Right lobe of liver (tissue), 6 donors: ENCODE measurements at regions not wholly inside any gene's neighbourhood (a gene's known extent, or its start where the extent isn't known, plus 50 kb on each side); places are given as distances from the start of the nearest gene placed in this dataset.

Experiments
- ATAC-seq, 4 donors: fragments of 200-7000 bp; cut with Tn5 transposase; one replicate each; pipeline ENCODE4 v1.9.1; 2020; ENCODE audit warnings: mild to moderate bottlenecking in 4 of 4, moderate library complexity in 4 of 4
- DNase-seq, 3 donors: peaks; one replicate each; pipeline ENCODE4 v3.0.0-alpha.2; 2020
- H3K27ac ChIP-seq, 3 donors: fragments of 200-600 bp; one replicate each; pipeline ENCODE4 v1.8.0; 2022
- H3K27me3 ChIP-seq, 2 donors: fragments of 200-600 bp; one replicate each; pipeline ENCODE4 v1.8.0; 2022
- H3K36me3 ChIP-seq, 4 donors: fragments of 200-600 bp; sonication (generic) in 1 of 4; one replicate each; pipeline versions ENCODE4 v1.5.1 to v1.8.0; 2017 to 2022; ENCODE audit warnings: control low read depth in 1 of 4
- H3K4me1 ChIP-seq, 4 donors: fragments of 200-600 bp; sonication (generic) in 1 of 4; one replicate each; pipeline versions ENCODE4 v1.5.1 to v1.8.0; 2017 to 2022; ENCODE audit warnings: control low read depth in 1 of 4
- H3K4me3 ChIP-seq, 3 donors: fragments of 200-600 bp; one replicate each; pipeline ENCODE4 v1.8.0; 2022
- H3K9me3 ChIP-seq, 4 donors: fragments of 200-600 bp; sonication (generic) in 1 of 4; one replicate each; pipeline versions ENCODE4 v1.5.1 to v1.8.0; 2017 to 2022; ENCODE audit warnings: control low read depth in 1 of 4
- POLR2A ChIP-seq: fragments of 450-650 bp; IDR thresholded peaks from one replicate; pipeline ENCODE4 v1.6.1; 2017; ENCODE audit warnings: antibody characterized with exemption, mild to moderate bottlenecking
- WGBS: methylation state at CpG from one replicate; pipeline ENCODE4 v1.1.6; 2018; ENCODE audit warnings: low coverage, low lambda C conversion rate; ENCODE audit not compliant: insufficient coverage; ENCODE audit errors: missing lambda C conversion rate; 5-methylcytosine and 5-hydroxymethylcytosine counted together
- intact Hi-C, 2 donors: fragments of 100-400 bp; cut with DNase I; formaldehyde crosslinking; loops; one replicate each; pipeline versions ENCODE4 v1.11.2 to v1.14.1; 2022
- TF ChIP-seq, protein P1 (sequence below), 4 donors: fragments of 200-600 bp in 3 of 4; fragments of 450-650 bp in 1 of 4; IDR thresholded peaks; one replicate each; pipeline versions ENCODE4 v1.5.1 to v1.8.0; 2016 to 2022; ENCODE audit warnings: antibody characterized with exemption in 4 of 4, mild to moderate bottlenecking in 2 of 4
- donor health status: DM: no; HTN: yes; CAD: no.
- donor health status: DM: no; HTN: no; CAD: no.
- donor health status: DM: no; HTN: no; CAD: no.
- donor health status: DM: no; HTN: yes; CAD: no.
- donor health status: DM: no; HTN: yes; CAD: no.

DNA sequence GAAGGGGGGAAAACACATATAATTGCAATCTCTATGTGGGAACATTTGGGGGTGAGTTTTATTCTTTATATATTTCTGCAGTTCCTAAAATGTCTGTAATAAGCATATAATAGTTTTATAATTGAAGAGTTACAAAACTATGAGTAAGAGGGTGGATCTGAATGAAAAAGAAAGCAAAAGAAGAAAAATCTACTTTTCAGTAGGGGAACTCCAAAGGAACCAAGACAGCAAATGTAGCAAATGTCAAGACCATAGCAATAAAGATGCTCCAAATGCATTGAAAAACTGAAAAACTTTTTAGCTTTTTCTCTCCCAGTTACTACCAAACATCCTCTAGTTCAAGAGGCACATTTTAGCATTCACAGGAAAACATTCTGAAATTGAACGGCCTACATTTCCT lies 434.8 kb downstream of the LMO4 start:
- no peaks in the 10 kb centered on the region for H3K9me3 ChIP-seq
- no peaks in the 10 kb centered on the region for H3K36me3 ChIP-seq
- H3K27ac ChIP-seq, result no peak overlapping the region
- no peak overlapping the region for H3K4me3 ChIP-seq
- 63% methylated on average over 1 of the region's 1 CpG for WGBS
- DNase-seq (no peak), ATAC-seq (no peak)
- intact Hi-C loops, result no loop called here
- no peaks in the 10 kb centered on the region for H3K27me3 ChIP-seq
- TF ChIP-seq, protein P1, sequence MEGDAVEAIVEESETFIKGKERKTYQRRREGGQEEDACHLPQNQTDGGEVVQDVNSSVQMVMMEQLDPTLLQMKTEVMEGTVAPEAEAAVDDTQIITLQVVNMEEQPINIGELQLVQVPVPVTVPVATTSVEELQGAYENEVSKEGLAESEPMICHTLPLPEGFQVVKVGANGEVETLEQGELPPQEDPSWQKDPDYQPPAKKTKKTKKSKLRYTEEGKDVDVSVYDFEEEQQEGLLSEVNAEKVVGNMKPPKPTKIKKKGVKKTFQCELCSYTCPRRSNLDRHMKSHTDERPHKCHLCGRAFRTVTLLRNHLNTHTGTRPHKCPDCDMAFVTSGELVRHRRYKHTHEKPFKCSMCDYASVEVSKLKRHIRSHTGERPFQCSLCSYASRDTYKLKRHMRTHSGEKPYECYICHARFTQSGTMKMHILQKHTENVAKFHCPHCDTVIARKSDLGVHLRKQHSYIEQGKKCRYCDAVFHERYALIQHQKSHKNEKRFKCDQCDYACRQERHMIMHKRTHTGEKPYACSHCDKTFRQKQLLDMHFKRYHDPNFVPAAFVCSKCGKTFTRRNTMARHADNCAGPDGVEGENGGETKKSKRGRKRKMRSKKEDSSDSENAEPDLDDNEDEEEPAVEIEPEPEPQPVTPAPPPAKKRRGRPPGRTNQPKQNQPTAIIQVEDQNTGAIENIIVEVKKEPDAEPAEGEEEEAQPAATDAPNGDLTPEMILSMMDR (IDR thresholded peaks at IDR 0.05), result no peak
- TF ChIP-seq POLR2A, result no peak
- H3K4me1 ChIP-seq, result no peaks in the 10 kb centered on the region

- no peak for DNase-seq
- Histone ChIP-seq H3K4me3 (no peak overlapping the region), H3K27ac (no peak overlapping the region), H3K36me3 (no peaks in the 10 kb centered on the region), H3K9me3 (no peaks in the 10 kb centered on the region), H3K4me1 (no peaks in the 10 kb centered on the region), H3K27me3 (no peaks in the 10 kb centered on the region)
- 65% methylated on average over 6 of the region's 6 CpGs for WGBS
- no peak for ATAC-seq
- intact Hi-C loops, result no loop called here
- no peak for TF ChIP-seq POLR2A
- TF ChIP-seq, protein P1 (IDR thresholded peaks at IDR 0.05), result no peak
Observed at GRCh38 chr1:87765057-87765680, 436.5 kb downstream of the LMO4 start.

DNA sequence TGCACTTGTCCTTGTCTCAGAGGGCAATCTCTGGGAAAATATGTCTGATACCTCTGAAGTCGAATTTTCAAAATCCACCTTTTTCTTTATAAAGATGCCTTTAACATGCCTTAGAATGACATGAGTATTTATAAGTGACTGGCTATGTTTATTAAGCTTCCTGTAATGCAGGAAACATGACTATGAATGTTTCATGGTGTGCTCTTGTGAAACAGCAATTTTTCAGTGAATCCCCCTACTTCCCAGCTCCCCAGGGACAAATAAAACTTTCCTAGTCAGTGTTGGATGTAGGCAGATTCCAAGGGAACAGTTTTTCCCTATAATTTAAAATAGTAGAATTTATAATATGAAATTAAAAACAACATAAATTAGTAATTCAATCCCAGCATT lies 437.0 kb downstream of the LMO4 start:
- Histone ChIP-seq H3K4me3 (no peak overlapping the region), H3K4me1 (no peaks in the 10 kb centered on the region), H3K36me3 (no peaks in the 10 kb centered on the region), H3K9me3 (no peaks in the 10 kb centered on the region), H3K27ac (no peak overlapping the region), H3K27me3 (no peaks in the 10 kb centered on the region)
- ATAC-seq, result no peak
- DNase-seq, result no peak
- WGBS, result 50% methylated on average over 1 of the region's 1 CpG
- TF ChIP-seq, protein P1 (IDR thresholded peaks at IDR 0.05), result no peak
- TF ChIP-seq POLR2A, result no peak
- intact Hi-C loops, result no loop called here

DNA sequence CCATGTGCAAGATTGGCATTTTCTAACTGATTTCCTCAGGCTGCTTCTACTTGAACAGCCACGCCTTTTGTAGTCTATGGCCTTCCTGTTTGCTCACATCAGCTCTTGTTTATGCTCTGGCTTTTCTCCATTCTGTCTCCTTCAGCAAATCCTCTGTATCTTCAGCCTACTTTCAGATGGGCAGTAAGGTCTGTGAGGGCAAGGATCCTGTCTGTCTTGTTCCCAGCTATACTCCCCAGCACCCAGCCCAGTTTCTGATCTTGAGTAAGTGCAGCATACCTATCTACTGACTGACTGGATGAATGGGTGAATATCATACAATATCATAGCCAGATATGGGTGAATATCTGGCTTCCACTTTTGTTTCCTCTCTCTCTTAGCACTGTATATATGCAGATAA lies 438.1 kb downstream of the LMO4 start:
- 63% methylated on average over 1 of the region's 1 CpG for WGBS
- Histone ChIP-seq H3K9me3 (no peaks in the 10 kb centered on the region), H3K36me3 (no peaks in the 10 kb centered on the region), H3K27me3 (no peaks in the 10 kb centered on the region), H3K4me1 (no peaks in the 10 kb centered on the region), H3K4me3 (no peak overlapping the region), H3K27ac (no peak overlapping the region)
- DNase-seq (no peak), ATAC-seq (no peak)
- TF ChIP-seq, protein P1 (IDR thresholded peaks at IDR 0.05), result no peak
- no peak for TF ChIP-seq POLR2A
- intact Hi-C loops, result no loop called here

DNA sequence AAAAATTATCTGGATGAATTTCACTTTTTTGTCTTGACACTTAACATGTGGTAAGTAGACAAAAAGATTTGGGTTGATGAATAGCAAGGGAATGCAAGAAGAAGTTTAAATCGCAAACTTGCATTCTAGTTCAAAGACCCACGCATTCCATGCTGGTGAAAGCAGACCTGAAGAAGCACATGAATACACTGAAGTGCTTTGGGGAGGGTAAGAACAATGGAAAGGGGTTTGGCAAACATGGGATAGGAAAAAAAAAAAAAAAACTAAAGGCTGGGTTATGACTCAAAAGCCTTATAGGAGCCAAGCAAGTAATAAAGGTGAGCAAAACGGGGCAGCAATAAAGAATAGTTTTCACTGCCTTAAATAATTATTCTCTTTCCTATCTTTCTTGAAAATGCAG lies 450.2 kb downstream of the LMO4 start:
- no peaks in the 10 kb centered on the region for H3K4me1 ChIP-seq
- WGBS, result 78% methylated on average over 3 of the region's 3 CpGs
- H3K27me3 ChIP-seq, result no peaks in the 10 kb centered on the region
- no peak overlapping the region for H3K4me3 ChIP-seq
- no peak for ATAC-seq
- no peaks in the 10 kb centered on the region for H3K9me3 ChIP-seq
- no peak for DNase-seq
- intact Hi-C loops, result no loop called here
- H3K36me3 ChIP-seq, result no peaks in the 10 kb centered on the region
- TF ChIP-seq, protein P1 (IDR thresholded peaks at IDR 0.05), result no peak
- TF ChIP-seq POLR2A, result no peak
- no peak overlapping the region for H3K27ac ChIP-seq
